NB4 (cell line): ENCODE measurements at regions not wholly inside any gene's neighbourhood (a gene's known extent, or its start where the extent isn't known, plus 50 kb on each side); places are given as distances from the start of the nearest gene placed in this dataset.
"Not testable (repeated sequence)": the region's sequence is repeated elsewhere in the genome, so short reads cannot be mapped to it uniquely, and the experiment has no call there.

Source experiments
- MYC ChIP-seq: IDR thresholded peaks from 2 replicates; pipeline ENCODE4 v1.6.1; 2011; ENCODE audit warnings: low read depth, low read length
- POLR2A ChIP-seq: IDR thresholded peaks from 2 replicates; pipeline ENCODE4 v1.6.1; 2011; ENCODE audit warnings: mild to moderate bottlenecking; ENCODE audit not compliant: insufficient read length; ENCODE audit errors: extremely low read depth
- TF ChIP-seq, protein P1 (sequence below): IDR thresholded peaks from one replicate; pipeline ENCODE4 v1.5.1; 2012; ENCODE audit warnings: low read depth, low read length

DNA sequence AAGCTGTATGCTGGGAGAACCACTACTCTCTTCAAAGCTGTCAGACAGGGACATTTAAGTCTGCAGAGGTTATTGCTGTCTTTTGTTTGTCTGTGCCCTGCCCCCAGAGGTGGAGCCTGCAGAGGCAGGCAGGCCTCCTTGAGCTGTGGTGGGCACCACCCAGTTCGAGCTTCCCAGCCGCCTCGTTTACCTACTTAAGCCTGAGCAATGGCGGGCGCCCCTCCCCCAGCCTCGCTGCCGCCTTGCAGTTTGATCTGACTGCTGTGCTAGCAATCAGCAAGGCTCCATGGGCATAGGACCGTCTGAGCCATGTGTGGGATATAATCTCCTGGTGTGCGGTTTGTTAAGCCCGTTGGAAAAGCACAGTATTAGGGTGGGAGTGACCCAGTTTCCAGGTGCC, 156.4 kb downstream of the OTUD1 start:
- not testable (repeated sequence) for TF ChIP-seq POLR2A, MYC
- TF ChIP-seq, protein P1, sequence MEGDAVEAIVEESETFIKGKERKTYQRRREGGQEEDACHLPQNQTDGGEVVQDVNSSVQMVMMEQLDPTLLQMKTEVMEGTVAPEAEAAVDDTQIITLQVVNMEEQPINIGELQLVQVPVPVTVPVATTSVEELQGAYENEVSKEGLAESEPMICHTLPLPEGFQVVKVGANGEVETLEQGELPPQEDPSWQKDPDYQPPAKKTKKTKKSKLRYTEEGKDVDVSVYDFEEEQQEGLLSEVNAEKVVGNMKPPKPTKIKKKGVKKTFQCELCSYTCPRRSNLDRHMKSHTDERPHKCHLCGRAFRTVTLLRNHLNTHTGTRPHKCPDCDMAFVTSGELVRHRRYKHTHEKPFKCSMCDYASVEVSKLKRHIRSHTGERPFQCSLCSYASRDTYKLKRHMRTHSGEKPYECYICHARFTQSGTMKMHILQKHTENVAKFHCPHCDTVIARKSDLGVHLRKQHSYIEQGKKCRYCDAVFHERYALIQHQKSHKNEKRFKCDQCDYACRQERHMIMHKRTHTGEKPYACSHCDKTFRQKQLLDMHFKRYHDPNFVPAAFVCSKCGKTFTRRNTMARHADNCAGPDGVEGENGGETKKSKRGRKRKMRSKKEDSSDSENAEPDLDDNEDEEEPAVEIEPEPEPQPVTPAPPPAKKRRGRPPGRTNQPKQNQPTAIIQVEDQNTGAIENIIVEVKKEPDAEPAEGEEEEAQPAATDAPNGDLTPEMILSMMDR, result not testable (repeated sequence)
